Chondrocyte (in vitro differentiated cells): ENCODE measurements at regions not wholly inside any gene's neighbourhood (a gene's known extent, or its start where the extent isn't known, plus 50 kb on each side); places are given as distances from the start of the nearest gene placed in this dataset.
"Not testable (repeated sequence)": the region's sequence is repeated elsewhere in the genome, so short reads cannot be mapped to it uniquely, and the experiment has no call there.

ENCODE experiments used
- DNase-seq: peaks from one replicate; pipeline ENCODE4 v3.0.0; 2021; ENCODE audit warnings: mixed read lengths, low spot score
- H3K27ac Mint-ChIP-seq: one replicate; pipeline ENCODE4 v1.8.0; 2021; ENCODE audit warnings: mild to moderate bottlenecking, moderate library complexity, mixed read lengths; ENCODE audit not compliant: unreplicated experiment
- H3K27me3 Mint-ChIP-seq: 2 replicates; pipeline ENCODE4 v1.8.0; 2021; ENCODE audit warnings: low read depth, mixed read lengths
- H3K36me3 Mint-ChIP-seq: 2 replicates; pipeline ENCODE4 v1.8.0; 2021; ENCODE audit warnings: low read depth, mixed read lengths
- H3K4me1 Mint-ChIP-seq: 2 replicates; pipeline ENCODE4 v1.8.0; 2021; ENCODE audit warnings: low read depth, mild to moderate bottlenecking, mixed read lengths
- H3K4me3 Mint-ChIP-seq: one replicate; pipeline ENCODE4 v1.8.0; 2021; ENCODE audit warnings: mild to moderate bottlenecking, moderate library complexity, mixed read lengths; ENCODE audit not compliant: unreplicated experiment
- H3K9me3 Mint-ChIP-seq: 2 replicates; pipeline ENCODE4 v1.8.0; 2021; ENCODE audit warnings: low read depth, mixed read lengths
- TF ChIP-seq, protein P1 (sequence below): fragments of 200-600 bp; sonication (generic); IDR thresholded peaks from 2 replicates; pipeline ENCODE4 v1.5.0; 2021; ENCODE audit warnings: antibody characterized with exemption, mild to moderate bottlenecking, moderate library complexity

GRCh38 chr14:85186082-85186481, 343.9 kb upstream of the FLRT2 start:
- no peak overlapping the region for H3K4me3 Mint-ChIP-seq
- H3K27me3 Mint-ChIP-seq, result no peaks in the 10 kb centered on the region
- no peak for DNase-seq
- no peak overlapping the region for H3K27ac Mint-ChIP-seq
- H3K9me3 Mint-ChIP-seq, result no peaks in the 10 kb centered on the region
- H3K4me1 Mint-ChIP-seq, result peaks cover 2% of the 10 kb centered on the region
- no peaks in the 10 kb centered on the region for H3K36me3 Mint-ChIP-seq
- TF ChIP-seq, protein P1, sequence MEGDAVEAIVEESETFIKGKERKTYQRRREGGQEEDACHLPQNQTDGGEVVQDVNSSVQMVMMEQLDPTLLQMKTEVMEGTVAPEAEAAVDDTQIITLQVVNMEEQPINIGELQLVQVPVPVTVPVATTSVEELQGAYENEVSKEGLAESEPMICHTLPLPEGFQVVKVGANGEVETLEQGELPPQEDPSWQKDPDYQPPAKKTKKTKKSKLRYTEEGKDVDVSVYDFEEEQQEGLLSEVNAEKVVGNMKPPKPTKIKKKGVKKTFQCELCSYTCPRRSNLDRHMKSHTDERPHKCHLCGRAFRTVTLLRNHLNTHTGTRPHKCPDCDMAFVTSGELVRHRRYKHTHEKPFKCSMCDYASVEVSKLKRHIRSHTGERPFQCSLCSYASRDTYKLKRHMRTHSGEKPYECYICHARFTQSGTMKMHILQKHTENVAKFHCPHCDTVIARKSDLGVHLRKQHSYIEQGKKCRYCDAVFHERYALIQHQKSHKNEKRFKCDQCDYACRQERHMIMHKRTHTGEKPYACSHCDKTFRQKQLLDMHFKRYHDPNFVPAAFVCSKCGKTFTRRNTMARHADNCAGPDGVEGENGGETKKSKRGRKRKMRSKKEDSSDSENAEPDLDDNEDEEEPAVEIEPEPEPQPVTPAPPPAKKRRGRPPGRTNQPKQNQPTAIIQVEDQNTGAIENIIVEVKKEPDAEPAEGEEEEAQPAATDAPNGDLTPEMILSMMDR, result no peak

DNA sequence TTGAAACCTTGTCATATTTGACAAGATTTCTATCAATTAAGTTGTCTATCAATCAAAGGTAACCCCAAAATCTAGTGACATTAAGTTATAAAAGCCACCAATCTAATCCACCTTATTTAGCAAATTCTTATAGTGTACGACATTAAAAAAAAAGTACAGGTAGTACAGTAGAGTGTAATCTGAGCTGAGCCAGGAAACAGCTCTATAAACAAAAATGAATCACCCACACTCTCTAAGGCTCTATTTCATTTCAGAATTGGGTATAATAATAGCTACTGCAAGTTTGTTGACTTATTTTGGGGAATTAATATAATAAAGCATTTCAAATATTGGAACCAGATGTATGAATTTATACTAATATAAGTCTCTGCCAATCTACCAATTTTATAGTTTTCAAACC, 342.4 kb upstream of the FLRT2 start:
- no peaks in the 10 kb centered on the region for H3K27me3 Mint-ChIP-seq
- TF ChIP-seq, protein P1, result no peak
- no peak overlapping the region for H3K27ac Mint-ChIP-seq
- no peaks in the 10 kb centered on the region for H3K9me3 Mint-ChIP-seq
- no peak for DNase-seq
- peaks cover 2% of the 10 kb centered on the region for H3K4me1 Mint-ChIP-seq
- H3K4me3 Mint-ChIP-seq, result no peak overlapping the region
- no peaks in the 10 kb centered on the region for H3K36me3 Mint-ChIP-seq

DNA sequence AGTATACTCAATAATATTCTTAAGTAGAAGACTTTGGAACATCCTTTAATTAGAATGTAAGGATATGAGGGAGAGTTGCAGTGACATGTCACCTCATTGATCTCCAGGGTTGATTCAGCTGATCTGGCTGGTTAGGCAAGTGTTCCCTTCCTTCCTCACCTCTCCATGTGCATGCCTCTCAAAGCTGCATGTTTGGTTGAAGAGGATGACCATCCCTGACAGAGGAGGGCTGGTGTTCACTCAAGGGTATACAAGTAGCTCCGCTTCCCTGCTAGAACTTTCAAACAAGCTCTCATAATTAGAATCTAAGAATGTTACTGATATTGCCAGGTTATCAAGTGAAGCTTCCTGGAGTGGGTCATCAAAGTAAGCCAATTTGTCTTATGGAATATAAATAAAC, 341.1 kb upstream of the FLRT2 start:
- no peak overlapping the region for H3K27ac Mint-ChIP-seq
- no peak for DNase-seq
- TF ChIP-seq, protein P1, result no peak
- no peaks in the 10 kb centered on the region for H3K36me3 Mint-ChIP-seq
- no peaks in the 10 kb centered on the region for H3K27me3 Mint-ChIP-seq
- H3K4me3 Mint-ChIP-seq, result no peak overlapping the region
- H3K9me3 Mint-ChIP-seq, result no peaks in the 10 kb centered on the region
- peaks cover 2% of the 10 kb centered on the region for H3K4me1 Mint-ChIP-seq

DNA sequence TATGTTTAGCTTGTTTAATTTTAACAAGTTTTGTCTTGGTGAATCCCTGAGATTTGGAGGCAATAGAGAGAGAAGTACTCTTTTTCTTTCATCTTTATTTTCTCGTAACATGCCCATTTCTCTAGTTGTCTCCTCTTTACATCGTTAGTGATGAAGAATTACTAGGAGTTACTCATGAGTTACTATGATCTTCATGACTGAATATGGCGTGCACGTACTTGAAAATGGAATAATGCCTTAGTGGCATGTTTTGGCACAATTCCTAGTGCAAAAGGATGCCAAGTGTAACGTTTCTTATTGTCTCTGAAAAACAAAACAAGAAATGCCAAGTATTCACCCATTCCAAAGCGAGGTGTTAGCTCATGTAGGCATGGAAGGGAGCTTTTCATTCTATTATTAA, 340.7 kb upstream of the FLRT2 start:
- not testable (repeated sequence) for H3K4me3 Mint-ChIP-seq

GRCh38 chr14:85190251-85190650, 339.7 kb upstream of the FLRT2 start:
- TF ChIP-seq, protein P1, result no peak
- H3K9me3 Mint-ChIP-seq, result no peaks in the 10 kb centered on the region
- H3K27ac Mint-ChIP-seq, result no peak overlapping the region
- peaks cover 2% of the 10 kb centered on the region for H3K4me1 Mint-ChIP-seq
- DNase-seq, result no peak
- no peak overlapping the region for H3K4me3 Mint-ChIP-seq
- H3K27me3 Mint-ChIP-seq, result no peaks in the 10 kb centered on the region
- H3K36me3 Mint-ChIP-seq, result no peaks in the 10 kb centered on the region

More for the DNA sequence above, 340.7 kb upstream of the FLRT2 start:
- H3K9me3 Mint-ChIP-seq, DNase-seq, H3K36me3 Mint-ChIP-seq, H3K27me3 Mint-ChIP-seq, H3K4me1 Mint-ChIP-seq, H3K27ac Mint-ChIP-seq: not testable (repeated sequence)

DNA sequence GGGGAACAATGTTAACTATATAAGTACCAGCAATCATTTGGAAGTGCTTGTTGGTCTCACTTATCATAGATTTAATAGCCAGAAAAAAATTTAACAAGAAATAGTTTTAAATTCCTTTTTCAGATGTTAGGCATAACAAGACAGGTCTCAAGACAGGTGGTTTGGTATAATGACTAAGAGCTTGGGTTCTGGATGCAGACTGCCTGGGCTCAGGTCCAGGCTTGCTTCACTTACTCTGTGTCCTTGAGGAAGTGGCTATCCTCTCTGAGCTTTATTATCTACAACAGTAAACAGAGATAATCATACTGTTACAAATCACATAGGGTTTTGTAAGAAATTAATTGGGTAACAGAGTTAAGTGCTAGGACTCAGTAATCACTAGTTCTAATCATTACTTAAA, 338.0 kb upstream of the FLRT2 start:
- Mint-ChIP-seq H3K4me3 (no peak overlapping the region), H3K9me3 (no peaks in the 10 kb centered on the region), H3K27me3 (no peaks in the 10 kb centered on the region), H3K4me1 (peaks cover 2% of the 10 kb centered on the region), H3K27ac (no peak overlapping the region), H3K36me3 (no peaks in the 10 kb centered on the region)
- TF ChIP-seq, protein P1, result no peak
- no peak for DNase-seq
